GM13976 (cell line): ENCODE measurements at regions not wholly inside any gene's neighbourhood (a gene's known extent, or its start where the extent isn't known, plus 50 kb on each side); places are given as distances from the start of the nearest gene placed in this dataset.

Source experiments
- DNase-seq: peaks from one replicate; pipeline ENCODE4 v3.0.0; 2012; ENCODE audit warnings: low spot score
- CTCF ChIP-seq: IDR thresholded peaks from 2 replicates; pipeline ENCODE4 v1.5.1; 2012; ENCODE audit warnings: borderline replicate concordance, mild to moderate bottlenecking; ENCODE audit not compliant: insufficient read depth; ENCODE audit errors: extremely low read depth, missing control alignments, control extremely low read depth
- in situ Hi-C: fragments of 300-500 bp; cut with MboI; formaldehyde crosslinking; loops from one replicate; pipeline ENCODE4 v1.12.0; 2022; ENCODE audit warnings: low sequenced_read_pairs, mixed read lengths, inconsistent platforms; ENCODE audit not compliant: unreplicated experiment

DNA sequence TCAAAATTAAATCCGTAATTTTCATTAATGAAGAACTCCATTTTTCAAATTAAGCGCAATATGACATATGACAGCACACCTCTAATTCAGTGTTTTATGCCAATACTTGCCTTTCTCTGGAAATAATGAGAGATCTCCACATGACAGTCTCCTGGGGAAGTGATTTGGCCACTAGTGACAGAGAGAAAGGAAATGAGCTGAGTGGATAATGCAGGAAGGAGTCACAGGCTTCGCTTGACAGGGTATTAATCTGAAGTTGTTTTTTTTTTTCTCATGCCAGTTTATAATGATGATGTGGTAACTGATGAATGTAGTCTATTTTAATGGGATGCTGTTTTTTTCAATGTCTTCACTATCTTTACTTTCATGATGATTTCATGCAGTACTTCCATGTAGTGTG lies 1079.4 kb upstream of the GYPC start:
- no peak for TF ChIP-seq CTCF
- in situ Hi-C loops, result no loop called here
- no peak for DNase-seq

- no peak for DNase-seq
- no peak for TF ChIP-seq CTCF
- in situ Hi-C loops, result no loop called here
Measured at GRCh38 chr2:125581557-125581956, 1074.4 kb upstream of the GYPC start.

- no peak for DNase-seq
- in situ Hi-C loops, result no loop called here
- TF ChIP-seq CTCF, result no peak
Measured at GRCh38 chr2:125582516-125582915, 1073.4 kb upstream of the GYPC start.

- no peak for DNase-seq
- in situ Hi-C loops, result no loop called here
- no peak for TF ChIP-seq CTCF
Measured at GRCh38 chr2:125584732-125585131, 1071.2 kb upstream of the GYPC start.

DNA sequence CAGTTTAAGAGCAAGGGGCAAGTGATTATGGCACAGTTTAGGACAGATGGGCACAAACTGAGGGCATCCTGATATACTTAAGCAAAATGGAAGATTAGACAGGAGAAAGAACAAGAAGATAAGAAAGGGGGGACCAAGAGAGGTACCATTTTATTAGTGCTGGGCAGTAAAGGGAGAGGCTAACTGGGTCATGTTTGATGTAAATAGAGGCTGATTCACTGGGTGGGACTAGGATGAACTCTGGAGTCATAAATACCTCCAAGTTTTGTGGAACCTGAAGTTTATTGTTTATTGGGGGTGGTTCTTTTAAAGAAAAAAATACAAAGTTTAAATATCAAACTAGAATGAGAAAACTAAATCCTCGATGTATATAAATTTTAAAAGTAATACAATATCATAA lies 1067.2 kb upstream of the GYPC start:
- in situ Hi-C loops, result no loop called here
- no peak for TF ChIP-seq CTCF
- no peak for DNase-seq

DNA sequence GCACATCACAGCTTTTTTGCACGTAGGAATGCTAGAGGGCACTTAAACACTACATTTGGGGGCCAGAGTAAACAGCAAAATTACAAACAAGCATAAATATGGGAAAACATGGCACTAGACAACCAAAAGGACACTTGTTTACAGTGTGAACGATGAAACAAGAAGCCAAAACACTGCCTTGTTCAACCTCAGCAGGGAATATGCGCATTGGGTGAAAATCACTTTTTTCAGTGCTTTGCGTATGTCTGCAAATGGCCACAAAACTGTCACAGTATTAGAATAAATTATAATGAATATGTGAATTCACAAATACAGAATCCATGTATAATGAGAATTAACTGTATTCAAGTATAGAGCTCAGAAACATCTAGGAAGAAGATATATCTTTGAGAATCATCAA lies 1064.0 kb upstream of the GYPC start:
- TF ChIP-seq CTCF, result no peak
- in situ Hi-C loops, result no loop called here
- no peak for DNase-seq

GRCh38 chr2:125593036-125593435 lies 1062.9 kb upstream of the GYPC start:
- DNase-seq, result no peak
- no peak for TF ChIP-seq CTCF
- in situ Hi-C loops, result no loop called here
